ENCODE measurements at regions not wholly inside any gene's neighbourhood (a gene's known extent, or its start where the extent isn't known, plus 50 kb on each side); places are given as distances from the start of the nearest gene placed in this dataset.

DNA sequence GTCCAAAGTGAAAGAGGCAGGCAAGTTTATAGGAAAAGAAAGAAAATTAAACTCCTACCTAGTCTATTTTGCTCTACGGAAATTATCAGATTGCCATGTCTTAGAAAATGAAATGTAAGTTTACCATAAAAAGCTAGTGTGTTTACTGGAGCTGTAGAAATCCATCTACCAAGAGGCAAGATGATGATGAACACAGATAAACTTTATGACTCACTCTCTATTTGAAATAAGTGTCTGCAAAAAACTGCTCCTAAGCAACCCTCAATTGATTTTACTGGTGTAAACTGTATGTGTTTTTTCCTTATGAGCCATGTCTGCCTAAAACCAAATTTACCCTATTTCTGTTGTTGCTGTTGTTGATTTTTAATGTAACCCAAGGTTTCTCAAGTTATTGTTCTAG is 73.8 kb upstream of the TMEM106B start:
- no peak for DNase-seq

DNA sequence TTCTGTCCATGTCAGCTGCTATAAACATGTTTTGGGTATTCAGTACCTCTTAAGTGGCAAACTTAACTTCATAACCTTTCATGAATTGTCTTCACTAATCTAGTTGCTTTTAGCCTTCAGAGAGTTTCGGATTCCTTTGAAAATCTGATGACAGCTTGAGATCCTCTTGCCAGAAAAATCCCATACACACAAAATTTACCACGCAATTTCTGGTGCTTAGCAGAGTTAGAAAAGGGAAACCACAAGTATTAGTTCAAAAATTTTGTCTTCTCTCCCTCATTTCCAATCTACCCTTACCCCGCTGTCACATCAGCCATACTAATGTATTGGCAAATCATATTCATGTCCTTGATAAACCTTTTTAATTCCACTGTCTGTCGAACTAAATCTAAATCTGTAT is 72.7 kb upstream of the TMEM106B start:
- no peak for DNase-seq

DNA sequence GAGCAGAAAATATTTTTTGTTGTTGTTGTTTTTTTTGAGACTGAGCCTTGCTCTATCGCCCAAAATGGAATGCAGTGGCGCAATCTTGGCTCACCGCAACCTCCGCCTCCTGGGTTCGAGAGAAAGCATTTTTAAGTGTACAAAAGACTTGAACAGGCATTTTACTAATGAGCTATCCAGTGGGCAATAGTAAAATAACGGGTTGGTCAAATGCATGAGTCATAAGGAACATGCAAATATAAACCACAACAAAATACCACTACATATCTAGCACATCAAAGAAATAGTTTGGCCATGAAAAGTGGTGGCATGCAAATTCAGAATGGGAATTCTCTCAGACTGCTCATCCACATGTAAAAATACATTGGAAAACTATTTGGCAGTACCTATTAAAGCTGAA is 71.7 kb upstream of the TMEM106B start:
- DNase-seq, result no peak

DNA sequence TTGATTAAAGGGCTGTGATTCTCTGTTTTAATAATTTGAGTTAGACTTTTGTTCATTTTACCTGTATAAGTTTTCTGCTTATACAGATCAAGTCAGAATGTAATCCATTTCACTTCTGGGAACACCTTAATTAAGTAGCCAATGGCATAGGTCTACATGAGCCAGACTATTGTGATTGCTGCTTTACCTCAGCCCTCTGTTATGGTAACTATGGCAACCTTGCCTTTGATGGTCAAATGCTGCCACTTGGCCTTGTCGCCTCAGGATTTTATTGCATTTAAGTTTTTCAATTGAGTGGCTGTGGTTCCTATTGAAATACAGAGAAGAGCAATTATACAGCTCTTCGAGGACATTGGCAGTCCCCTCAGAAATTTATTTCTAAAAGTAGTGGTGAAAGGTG is 64.3 kb upstream of the TMEM106B start:
- DNase-seq, result no peak

DNA sequence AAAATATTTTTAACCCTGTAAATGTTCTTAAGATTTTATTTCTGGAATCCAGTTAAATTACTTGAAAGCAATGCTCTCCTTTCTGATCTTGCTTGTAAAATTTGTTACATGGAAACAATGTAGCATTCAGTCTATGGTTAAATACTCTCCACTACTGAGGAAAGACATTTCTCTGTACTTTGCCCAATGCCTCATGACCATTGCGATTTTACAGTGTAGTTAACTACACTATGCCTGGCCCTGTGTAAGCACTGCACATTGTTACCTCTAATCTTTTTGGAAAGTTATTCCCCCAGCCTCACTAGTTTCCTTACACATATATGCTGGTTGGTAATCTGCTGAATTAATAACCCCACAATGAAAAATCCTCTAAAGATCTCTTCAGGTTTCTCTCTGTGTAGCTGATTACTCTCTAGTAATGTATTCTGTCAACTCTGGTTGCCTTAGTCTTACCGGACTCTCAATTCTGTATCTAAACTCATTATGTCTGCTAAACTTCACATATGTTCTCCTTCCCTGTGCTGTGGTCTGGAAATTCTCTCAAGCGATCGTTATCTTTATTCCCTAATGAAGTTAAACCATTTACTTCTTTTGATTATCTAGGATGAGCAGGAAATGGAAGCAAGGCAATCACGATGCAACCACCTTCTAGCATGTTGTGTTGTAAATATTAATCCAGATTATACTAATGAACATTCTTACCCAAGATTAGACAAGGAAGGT is 58.7 kb upstream of the TMEM106B start:
- no peak for DNase-seq

- no peak for DNase-seq
Observed at GRCh38 chr7:12154119-12154518, 57.0 kb upstream of the TMEM106B start.

DNA sequence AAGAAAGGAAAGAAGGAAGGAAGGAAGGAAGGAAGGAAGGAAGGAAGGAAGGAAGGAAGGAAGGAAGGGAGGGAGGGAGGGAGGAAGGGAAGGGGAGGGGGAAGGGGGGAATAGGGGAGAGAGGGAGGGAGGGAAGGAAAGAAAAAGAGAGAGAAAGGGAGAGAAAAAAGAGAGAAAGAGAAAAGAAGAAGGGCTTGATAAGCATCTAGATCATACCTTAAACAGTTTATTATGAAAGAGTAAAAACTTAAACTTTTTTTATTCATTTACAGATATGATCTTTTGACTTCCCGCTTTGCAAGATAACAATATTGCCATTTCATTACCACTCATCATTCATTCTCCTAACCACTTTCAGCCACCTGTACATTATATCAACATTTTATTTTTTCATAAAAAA is 53.6 kb upstream of the TMEM106B start:
- DNase-seq, result no peak

- no peak for DNase-seq
Observed at GRCh38 chr7:12158334-12159060, 52.6 kb upstream of the TMEM106B start.

- no peak for DNase-seq
Observed at GRCh38 chr7:12161146-12161545, 49.9 kb upstream of the TMEM106B start.

Measured in CD4-positive, alpha-beta T cell treated with Interleukin-6 for 4 hours (primary cell).